ENCODE measurements at regions not wholly inside any gene's neighbourhood (a gene's known extent, or its start where the extent isn't known, plus 50 kb on each side); places are given as distances from the start of the nearest gene placed in this dataset.

DNA sequence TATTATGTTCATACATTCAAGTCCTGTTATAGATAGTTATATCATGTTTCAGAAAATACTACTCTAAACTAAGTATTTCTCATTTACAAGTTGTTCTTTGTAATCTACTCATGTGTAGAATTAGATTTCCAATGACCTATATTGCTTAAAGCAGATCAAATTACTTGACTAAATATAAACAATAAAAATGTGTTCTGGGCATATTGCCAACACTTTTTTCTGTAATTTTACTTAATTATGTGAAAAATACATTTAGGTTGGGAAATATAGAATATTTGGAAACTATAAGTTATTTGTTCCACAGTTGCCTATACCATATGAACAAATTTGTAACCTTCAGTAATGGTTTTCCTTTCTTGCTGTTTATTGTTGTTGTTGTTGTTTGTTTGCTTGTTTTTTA, 275.2 kb upstream of the PCDH9 start:
- TF ChIP-seq CTCF (IDR thresholded peaks at IDR 0.05; ENCODE audit: low read depth, low read length) (no peak), EZH2phosphoT487 (IDR thresholded peaks at IDR 0.05; ENCODE audit: low read depth) (no peak)
